ENCODE measurements at regions not wholly inside any gene's neighbourhood (a gene's known extent, or its start where the extent isn't known, plus 50 kb on each side); places are given as distances from the start of the nearest gene placed in this dataset.

- no peak for DNase-seq (ENCODE audit: low spot score)
- TF ChIP-seq CTCF (IDR thresholded peaks at IDR 0.05; ENCODE audit: extremely low read depth, insufficient read depth, missing control alignments): no peak
- in situ Hi-C loops (cut with MboI; ENCODE audit: low pct_unique_long_range_greater_than_20kb, low sequenced_read_pairs, unreplicated experiment): no loop called here
These were observed 1353.8 kb downstream of the C4orf33 start for GRCh38 chr4:130449741-130450140.

GRCh38 chr4:130468340-130468739, 1372.4 kb downstream of the C4orf33 start:
- in situ Hi-C loops (cut with MboI; ENCODE audit: low pct_unique_long_range_greater_than_20kb, low sequenced_read_pairs, unreplicated experiment): no loop called here
- no peak for DNase-seq (ENCODE audit: low spot score)
- TF ChIP-seq CTCF (IDR thresholded peaks at IDR 0.05; ENCODE audit: extremely low read depth, insufficient read depth, missing control alignments): no peak

- DNase-seq (ENCODE audit: low spot score): no peak
- in situ Hi-C loops (cut with MboI; ENCODE audit: low pct_unique_long_range_greater_than_20kb, low sequenced_read_pairs, unreplicated experiment): no loop called here
- no peak for TF ChIP-seq CTCF (IDR thresholded peaks at IDR 0.05; ENCODE audit: extremely low read depth, insufficient read depth, missing control alignments)
These were observed 1382.5 kb downstream of the C4orf33 start for GRCh38 chr4:130478406-130478805.

GRCh38 chr4:130479020-130479419, 1383.1 kb downstream of the C4orf33 start:
- DNase-seq (ENCODE audit: low spot score): no peak
- no peak for TF ChIP-seq CTCF (IDR thresholded peaks at IDR 0.05; ENCODE audit: extremely low read depth, insufficient read depth, missing control alignments)
- in situ Hi-C loops (cut with MboI; ENCODE audit: low pct_unique_long_range_greater_than_20kb, low sequenced_read_pairs, unreplicated experiment): no loop called here

GRCh38 chr4:130479674-130480073, 1383.7 kb downstream of the C4orf33 start:
- no peak for DNase-seq (ENCODE audit: low spot score)
- no peak for TF ChIP-seq CTCF (IDR thresholded peaks at IDR 0.05; ENCODE audit: extremely low read depth, insufficient read depth, missing control alignments)
- in situ Hi-C loops (cut with MboI; ENCODE audit: low pct_unique_long_range_greater_than_20kb, low sequenced_read_pairs, unreplicated experiment): no loop called here

GRCh38 chr4:130484826-130485225, 1388.9 kb downstream of the C4orf33 start:
- DNase-seq (ENCODE audit: low spot score): no peak
- in situ Hi-C loops (cut with MboI; ENCODE audit: low pct_unique_long_range_greater_than_20kb, low sequenced_read_pairs, unreplicated experiment): no loop called here
- TF ChIP-seq CTCF (IDR thresholded peaks at IDR 0.05; ENCODE audit: extremely low read depth, insufficient read depth, missing control alignments): no peak

- in situ Hi-C loops (cut with MboI; ENCODE audit: low pct_unique_long_range_greater_than_20kb, low sequenced_read_pairs, unreplicated experiment): no loop called here
- no peak for TF ChIP-seq CTCF (IDR thresholded peaks at IDR 0.05; ENCODE audit: extremely low read depth, insufficient read depth, missing control alignments)
- no peak for DNase-seq (ENCODE audit: low spot score)
These were observed 1389.4 kb downstream of the C4orf33 start for GRCh38 chr4:130485371-130485770.

Data from GM13977 (cell line).